COR-L47 (cell line): ENCODE measurements at regions not wholly inside any gene's neighbourhood (a gene's known extent, or its start where the extent isn't known, plus 50 kb on each side); places are given as distances from the start of the nearest gene placed in this dataset.

ENCODE experiments used
- DNase-seq: peaks from one replicate; lab custom pipeline; 2025; lab: John Stamatoyannopoulos, UW

DNA sequence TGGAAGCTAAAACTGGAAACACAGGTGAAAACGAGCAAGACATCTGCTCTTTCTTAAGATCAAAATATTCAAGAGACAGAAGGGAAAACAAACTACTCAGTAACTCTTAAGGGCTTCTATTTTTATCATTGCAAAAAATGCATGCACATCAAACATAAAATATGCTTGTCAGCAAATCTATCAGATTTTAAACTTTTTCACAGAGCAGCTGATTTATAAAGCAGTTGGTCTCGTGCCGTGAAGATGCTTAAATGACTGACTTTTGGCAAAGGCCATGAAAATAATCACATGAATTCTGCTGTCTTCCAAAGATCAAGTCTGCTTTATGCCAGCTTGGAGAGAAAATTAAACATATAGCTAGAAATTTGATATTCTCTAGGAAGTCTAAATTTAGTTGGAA lies 482.1 kb upstream of the HS3ST1 start:
- no peak for DNase-seq

GRCh38 chr4:11908712-11909111 lies 480.0 kb upstream of the HS3ST1 start:
- DNase-seq = no peak

GRCh38 chr4:11908205-11908604 lies 479.5 kb upstream of the HS3ST1 start:
- DNase-seq = no peak

DNA sequence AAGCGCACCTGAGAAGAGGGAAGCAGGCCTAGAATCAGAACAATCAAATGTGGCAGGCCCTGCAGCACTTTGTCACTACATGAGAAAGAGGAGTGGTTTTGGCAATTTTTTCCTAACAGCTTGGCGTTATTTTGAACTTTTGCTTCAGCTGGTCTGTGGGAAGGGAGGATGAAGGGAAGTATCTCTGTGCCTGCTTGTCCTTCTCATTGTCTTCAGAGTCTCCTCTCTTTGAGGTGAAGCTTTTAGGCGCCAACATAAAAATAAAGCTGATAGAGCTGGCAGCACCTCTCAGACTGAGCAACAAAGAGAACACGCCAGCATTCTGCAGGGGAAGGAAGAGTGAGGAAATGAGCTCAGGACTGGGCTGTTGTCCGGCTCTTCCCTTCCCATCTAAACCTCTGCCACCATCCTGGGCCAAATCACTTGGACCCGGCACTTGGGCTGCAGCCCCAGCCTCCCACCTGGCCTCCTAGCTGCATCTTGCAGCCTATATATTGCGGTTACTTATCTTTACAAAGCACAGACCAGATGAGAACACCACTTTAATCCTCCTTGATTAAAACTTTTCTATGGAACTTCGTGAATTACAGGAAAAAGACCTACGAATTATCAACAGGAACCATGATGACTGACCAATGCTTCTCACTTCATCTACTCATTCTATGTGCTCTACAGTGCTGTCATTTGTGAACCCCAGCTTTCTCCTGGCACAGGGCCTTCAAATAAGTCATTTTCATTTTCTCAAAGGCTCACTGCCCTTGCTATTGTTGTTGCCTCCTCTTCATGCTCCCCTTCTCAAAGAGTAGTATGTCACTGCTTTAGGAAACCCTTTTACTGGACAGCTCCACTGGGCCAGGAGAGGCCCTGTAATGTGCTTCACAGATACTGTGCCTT lies 476.4 kb upstream of the HS3ST1 start:
- no peak for DNase-seq

- no peak for DNase-seq
Observed at GRCh38 chr4:11904117-11904535, 475.4 kb upstream of the HS3ST1 start.

GRCh38 chr4:11901089-11901488 lies 472.4 kb upstream of the HS3ST1 start:
- DNase-seq = no peak

GRCh38 chr4:11900359-11900758 lies 471.7 kb upstream of the HS3ST1 start:
- no peak for DNase-seq

DNA sequence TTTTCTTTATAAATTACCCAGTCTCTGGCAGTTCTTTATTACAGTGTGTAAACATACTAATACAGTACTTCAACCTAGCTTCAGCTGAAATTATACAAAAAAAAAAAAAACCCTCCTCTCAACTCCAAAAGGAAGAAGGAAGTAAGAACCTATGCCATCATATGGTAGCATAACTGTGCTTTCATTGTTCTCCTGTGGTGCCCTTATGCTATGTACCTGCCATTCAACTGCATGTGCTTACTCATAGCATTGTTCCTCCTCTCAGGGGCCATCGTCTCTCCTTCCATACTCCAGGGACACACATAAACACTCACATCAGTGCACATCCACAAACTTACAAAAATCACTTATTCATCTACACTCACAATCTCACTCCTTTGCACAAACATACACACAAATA lies 470.1 kb upstream of the HS3ST1 start:
- no peak for DNase-seq

DNA sequence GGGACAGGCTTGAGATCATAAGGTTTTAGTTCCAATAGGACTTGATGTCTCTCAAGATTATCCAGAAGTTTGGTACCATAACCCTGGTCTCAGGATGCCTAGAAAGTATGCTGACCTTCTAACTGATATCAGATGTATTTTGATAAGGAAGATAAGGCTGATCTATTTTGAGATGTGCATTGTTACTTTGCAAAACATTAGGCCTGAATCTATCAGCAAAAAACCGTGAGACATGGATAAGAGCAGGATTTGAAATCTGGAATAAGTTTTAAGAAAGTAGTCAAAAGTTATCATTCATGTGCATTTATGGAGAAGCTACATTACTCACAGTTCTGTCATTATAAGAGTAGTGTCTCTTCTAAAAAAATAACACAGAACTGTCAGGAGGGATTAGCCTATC lies 467.1 kb upstream of the HS3ST1 start:
- DNase-seq = no peak

GRCh38 chr4:11894977-11895376 lies 466.3 kb upstream of the HS3ST1 start:
- DNase-seq = no peak

GRCh38 chr4:11894221-11894620 lies 465.5 kb upstream of the HS3ST1 start:
- no peak for DNase-seq

- DNase-seq = no peak
Observed at GRCh38 chr4:11889099-11889498, 460.4 kb upstream of the HS3ST1 start.

- no peak for DNase-seq
Observed at GRCh38 chr4:11881947-11882346, 453.3 kb upstream of the HS3ST1 start.

DNA sequence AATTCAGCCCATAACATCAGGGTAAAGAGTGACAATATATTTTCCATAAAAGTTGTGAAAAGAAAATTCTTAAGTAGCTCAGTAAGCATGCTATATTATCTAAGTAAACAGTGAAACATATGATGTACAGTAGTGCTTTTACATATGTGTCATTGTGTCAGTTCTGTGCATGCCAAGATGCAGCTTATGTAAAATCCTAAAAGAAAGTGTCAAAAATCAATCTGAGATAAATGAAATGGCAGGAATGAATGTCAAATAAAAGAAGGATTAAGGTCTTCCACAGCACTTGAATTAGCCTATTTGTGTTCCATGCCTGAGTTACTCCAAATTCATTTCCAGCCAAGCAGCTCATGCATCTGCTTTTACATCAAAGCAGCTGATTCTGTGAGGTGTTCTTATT lies 452.7 kb upstream of the HS3ST1 start:
- no peak for DNase-seq

DNA sequence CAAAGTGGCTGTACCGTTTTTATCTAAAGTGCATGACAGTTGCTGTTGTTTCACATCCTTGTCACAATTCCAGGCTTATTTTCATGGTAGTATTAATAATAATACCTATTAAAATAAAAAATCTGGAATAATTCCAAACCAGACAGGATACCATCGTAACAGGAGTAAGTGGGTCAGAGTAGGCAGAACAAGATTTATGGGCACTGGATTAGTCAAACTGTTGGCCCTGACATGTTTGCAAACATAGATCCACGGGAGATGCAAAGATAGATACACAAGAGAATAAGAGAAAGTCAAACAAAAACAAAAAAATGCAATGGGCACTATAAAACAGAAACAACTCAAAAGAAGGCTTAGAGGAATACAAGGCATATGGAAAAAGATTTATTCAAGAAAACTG lies 449.5 kb upstream of the HS3ST1 start:
- DNase-seq = no peak

DNA sequence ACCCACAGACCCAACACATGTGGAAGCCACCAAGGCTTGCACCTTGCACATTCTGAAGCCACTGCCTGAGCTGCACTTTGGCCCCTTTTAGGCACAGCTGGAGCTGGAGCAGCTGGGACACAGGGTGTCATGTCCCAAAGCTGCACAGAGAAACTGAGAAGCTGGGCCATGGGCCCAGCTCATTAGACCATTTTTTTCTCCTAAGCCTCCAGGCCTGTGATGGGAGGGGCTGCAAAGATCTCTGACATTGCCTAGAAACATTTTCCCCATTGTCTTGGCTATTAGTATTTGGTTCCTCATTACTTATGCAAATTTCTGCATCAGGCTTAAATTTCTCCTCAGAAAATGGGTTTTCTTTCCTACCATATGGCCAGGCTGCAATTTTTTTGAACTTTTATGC lies 447.4 kb upstream of the HS3ST1 start:
- DNase-seq = no peak

DNA sequence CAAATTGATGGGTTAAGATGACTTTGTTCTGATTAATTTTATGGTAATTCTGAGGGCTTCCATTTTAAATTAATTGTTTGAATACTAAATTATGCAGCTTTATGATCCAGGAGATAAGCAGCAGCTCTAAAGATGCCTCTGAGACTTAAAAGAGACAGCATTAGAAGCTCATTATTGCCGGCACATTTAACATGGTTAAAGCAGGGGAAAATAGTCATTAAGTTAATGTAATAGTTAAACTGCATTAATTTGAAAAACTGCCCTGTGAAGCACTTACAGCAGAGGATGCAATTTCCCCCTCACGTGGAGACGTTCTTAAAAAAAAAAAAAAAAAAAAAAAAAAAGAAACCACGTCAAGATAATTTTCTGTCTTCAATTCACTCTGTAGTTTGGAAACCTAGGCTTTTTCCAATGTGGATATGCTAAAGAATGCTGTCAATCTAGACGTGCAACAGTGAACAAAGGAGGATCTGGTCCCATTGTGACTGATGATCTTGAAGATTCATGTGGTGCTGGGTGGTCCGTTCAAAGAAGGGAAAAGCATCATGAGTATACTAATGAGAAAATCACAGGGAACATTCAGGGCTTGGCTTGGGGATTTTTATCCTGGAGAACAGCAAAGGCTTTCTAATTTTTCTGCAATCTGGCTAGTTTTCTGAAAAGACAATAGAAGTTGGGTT lies 440.6 kb upstream of the HS3ST1 start:
- DNase-seq = no peak

DNA sequence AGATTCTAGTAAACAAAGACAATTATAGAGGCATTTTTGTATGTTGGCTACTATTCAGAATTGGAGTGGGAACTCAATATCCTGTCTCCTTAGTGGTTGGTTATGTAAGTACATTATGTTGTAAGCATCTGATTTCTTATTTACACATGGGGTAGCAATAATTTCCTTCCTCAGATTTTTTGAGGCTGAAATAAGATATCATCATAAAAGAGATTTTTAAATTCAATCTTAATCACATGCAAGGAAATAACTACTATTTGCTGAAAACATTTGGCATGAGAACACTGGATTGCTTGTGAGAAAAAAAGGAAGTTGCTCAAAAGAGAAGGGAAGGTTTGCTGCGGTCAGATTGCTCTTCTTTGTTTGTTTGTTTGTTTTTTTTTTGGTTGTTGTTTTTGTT lies 437.7 kb upstream of the HS3ST1 start:
- DNase-seq = no peak

- no peak for DNase-seq
Observed at GRCh38 chr4:11860996-11861395, 432.3 kb upstream of the HS3ST1 start.

DNA sequence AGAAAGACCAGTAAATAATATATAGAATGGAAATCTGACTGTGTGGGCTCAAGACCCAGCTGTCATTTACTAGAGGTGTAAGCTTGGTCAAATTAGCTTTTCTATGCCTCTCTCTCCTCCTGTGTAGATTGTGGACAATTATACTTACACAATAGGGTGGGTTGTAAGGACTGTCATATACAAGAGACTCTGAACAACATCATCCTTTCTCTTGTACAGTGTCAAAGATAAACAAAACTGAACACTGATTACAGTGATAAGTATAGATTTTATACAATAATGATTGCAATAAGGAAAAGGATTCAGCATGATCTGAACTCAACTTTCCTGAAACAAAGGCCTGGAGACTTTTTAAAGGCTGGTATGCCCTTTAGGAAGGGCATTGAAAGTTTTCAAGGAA lies 429.2 kb upstream of the HS3ST1 start:
- DNase-seq = no peak

- no peak for DNase-seq
Observed at GRCh38 chr4:11847167-11847566, 418.5 kb upstream of the HS3ST1 start.

GRCh38 chr4:11843927-11844326 lies 415.2 kb upstream of the HS3ST1 start:
- no peak for DNase-seq

DNA sequence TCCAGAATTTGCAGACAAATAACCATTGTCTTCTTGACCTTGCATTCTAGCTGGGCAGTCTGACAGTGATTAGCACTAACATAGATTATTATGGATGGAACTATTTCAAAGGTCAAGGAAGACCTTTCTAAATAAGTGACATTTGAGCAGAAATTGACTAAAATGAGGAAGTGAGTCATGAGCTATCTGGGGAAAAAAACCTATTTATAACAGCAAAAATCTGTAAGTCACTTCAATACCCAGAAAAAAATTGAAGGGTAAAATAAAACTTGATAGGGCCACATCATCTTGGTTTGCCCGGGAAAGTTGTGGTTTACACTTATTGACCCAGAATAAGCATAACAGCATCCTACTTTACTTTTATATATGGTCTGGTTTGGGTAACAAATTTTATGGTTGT lies 414.6 kb upstream of the HS3ST1 start:
- no peak for DNase-seq
